AG09309 (cell line): ENCODE measurements at regions not wholly inside any gene's neighbourhood (a gene's known extent, or its start where the extent isn't known, plus 50 kb on each side); places are given as distances from the start of the nearest gene placed in this dataset.
"Not testable (repeated sequence)": the region's sequence is repeated elsewhere in the genome, so short reads cannot be mapped to it uniquely, and the experiment has no call there.

Experiments used
- DNase-seq: peaks from one replicate; pipeline ENCODE4 v3.0.0-alpha.2; 2010; ENCODE audit warnings: low read depth
- H3K4me3 ChIP-seq: 2 replicates; pipeline ENCODE4 v1.5.1; 2011; ENCODE audit warnings: mild to moderate bottlenecking, low read depth, low read length, moderate library complexity; ENCODE audit not compliant: control insufficient read depth
- TF ChIP-seq, protein P1 (sequence below): IDR thresholded peaks from 2 replicates; pipeline ENCODE4 v1.5.1; 2011; ENCODE audit warnings: mild to moderate bottlenecking, low read depth, low read length, inconsistent platforms; ENCODE audit not compliant: insufficient read depth, control insufficient read depth; ENCODE audit errors: missing control alignments

DNA sequence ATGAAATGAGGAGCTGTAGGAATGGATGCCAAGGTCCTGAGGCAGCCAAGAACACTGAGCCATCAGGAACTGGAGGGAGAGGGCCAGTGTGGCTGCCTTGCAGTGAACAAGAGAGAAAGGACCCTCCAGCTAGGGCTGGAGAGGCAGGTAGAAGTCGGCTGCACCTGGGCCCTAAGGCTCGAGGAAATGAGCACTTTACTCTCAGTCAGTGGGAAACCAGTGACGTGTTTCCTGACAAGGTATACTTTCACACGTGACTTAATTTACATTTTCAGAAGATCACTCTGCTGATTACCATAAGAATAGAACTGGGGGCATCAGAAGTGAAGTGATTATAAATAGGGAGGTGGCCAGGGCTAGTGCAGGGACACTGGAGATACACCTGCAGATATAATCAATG lies 115.2 kb downstream of the C17orf67 start:
- TF ChIP-seq, protein P1, sequence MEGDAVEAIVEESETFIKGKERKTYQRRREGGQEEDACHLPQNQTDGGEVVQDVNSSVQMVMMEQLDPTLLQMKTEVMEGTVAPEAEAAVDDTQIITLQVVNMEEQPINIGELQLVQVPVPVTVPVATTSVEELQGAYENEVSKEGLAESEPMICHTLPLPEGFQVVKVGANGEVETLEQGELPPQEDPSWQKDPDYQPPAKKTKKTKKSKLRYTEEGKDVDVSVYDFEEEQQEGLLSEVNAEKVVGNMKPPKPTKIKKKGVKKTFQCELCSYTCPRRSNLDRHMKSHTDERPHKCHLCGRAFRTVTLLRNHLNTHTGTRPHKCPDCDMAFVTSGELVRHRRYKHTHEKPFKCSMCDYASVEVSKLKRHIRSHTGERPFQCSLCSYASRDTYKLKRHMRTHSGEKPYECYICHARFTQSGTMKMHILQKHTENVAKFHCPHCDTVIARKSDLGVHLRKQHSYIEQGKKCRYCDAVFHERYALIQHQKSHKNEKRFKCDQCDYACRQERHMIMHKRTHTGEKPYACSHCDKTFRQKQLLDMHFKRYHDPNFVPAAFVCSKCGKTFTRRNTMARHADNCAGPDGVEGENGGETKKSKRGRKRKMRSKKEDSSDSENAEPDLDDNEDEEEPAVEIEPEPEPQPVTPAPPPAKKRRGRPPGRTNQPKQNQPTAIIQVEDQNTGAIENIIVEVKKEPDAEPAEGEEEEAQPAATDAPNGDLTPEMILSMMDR = no peak
- no peak overlapping the region for H3K4me3 ChIP-seq
- no peak for DNase-seq

DNA sequence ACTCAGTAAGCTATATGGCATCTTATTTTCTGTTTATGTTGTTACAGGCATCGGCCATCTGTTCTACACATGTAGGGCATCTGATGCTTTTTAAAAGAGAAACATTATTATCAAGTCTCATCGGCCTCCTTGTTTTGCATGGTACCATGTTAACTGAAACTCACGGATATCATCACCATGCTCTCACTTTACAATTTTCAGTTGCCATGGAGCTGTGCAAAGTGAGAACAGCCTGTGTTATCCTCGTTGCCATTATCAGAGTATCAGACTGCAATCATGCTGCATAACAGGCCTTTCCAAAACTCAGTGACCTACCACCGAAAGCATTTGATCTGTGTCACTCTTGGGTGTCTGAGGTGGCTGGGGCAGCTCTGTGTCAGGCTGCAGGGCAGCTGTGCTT lies 110.3 kb downstream of the C17orf67 start:
- TF ChIP-seq, protein P1 = no peak
- DNase-seq = no peak
- no peak overlapping the region for H3K4me3 ChIP-seq

DNA sequence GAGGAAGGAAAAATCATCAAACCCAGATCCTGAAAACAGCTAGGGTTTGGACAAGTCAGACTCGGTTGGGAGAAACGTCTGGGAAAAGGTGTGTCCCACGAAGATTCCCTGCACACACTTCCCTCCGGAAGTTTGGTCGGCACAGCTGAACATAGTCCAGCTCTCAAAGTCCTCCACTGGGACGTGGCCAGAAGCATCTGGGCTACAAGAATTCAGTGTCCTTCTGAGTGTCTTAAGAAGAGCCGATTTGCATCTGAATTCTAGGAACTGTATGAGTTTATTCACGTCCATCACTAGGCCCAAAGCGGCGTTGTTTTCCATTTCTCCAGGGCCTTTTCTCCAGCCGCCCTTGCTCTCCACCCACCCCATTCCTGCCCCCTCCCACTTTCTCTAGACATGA lies 109.1 kb downstream of the C17orf67 start:
- no peak for DNase-seq
- H3K4me3 ChIP-seq = no peak overlapping the region
- TF ChIP-seq, protein P1 = no peak

DNA sequence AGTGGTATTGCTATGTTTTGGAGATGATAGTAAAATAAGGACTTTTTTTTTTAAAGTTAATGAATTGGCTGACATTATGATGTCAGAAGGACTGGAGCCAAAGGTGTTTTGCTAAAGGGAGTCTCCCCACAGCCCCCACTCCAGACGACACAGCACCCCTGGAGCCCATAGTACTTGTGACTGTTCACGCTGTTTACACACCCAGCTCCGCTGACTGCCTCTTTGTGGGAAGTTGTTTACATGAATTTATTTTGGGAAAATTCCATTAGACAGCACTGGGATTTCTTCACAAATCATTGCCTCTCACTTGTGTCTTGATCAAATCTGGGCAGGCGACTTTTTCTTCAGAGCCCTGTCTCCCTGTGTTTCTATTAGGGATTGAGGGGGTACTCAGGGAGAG lies 108.6 kb downstream of the C17orf67 start:
- no peak overlapping the region for H3K4me3 ChIP-seq
- no peak for DNase-seq
- TF ChIP-seq, protein P1 = no peak

DNA sequence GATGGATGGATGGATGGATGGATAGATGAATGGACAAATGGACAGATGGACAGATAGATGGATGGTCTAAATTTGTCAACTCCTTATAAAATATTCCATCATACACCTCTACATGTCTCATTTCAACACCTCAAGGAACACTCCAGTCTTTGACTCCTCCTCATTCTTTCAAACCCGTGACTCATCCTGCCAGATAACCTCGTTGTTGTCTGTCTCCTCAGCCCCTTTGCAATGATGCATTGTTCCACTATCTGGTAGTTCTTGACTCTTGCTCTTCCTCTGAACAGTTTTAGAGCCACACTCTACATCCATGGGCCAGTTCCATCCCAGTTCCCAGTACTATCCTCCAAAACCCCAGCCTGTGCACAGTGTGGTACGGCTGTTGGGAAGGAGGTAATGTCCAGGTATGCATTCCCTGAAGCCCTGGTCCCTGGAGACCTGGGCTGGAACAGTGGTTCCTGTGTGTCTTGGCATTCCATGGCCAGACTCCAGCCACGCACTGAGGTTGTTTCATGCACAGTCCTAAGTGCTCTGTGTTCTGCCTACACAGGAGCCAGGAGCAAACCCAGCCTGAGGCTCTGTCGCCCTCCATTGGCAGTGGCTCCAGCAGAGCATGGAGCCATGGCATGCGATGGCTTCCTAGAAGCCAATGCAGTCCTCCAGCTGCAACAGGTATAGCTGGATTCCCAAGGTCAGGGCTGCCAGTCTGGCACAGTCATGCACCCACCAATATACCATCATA lies 105.7 kb downstream of the C17orf67 start:
- DNase-seq = no peak

DNA sequence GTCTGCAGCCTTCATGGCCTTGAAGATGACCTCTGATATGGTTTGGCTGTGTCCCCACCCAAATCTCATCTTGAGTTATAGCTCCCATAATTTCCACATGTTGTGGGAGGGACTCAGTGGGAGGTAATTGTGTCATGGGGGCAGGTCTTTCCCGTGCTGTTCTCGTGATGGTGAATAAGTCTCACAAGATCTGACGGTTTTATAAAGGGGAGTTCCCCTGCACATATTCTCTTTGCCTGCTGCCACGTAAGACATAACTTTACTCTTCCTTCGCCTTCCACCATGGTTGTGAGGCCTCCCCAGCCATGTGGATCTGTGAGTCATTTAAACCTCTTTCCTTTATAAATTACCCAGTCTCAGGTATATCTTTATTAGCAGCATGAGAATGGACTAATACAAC lies 102.6 kb downstream of the C17orf67 start:
- not testable (repeated sequence) for DNase-seq, H3K4me3 ChIP-seq

More for the DNA sequence above, 105.7 kb downstream of the C17orf67 start:
- no peak overlapping the region for H3K4me3 ChIP-seq
- TF ChIP-seq, protein P1 = no peak

DNA sequence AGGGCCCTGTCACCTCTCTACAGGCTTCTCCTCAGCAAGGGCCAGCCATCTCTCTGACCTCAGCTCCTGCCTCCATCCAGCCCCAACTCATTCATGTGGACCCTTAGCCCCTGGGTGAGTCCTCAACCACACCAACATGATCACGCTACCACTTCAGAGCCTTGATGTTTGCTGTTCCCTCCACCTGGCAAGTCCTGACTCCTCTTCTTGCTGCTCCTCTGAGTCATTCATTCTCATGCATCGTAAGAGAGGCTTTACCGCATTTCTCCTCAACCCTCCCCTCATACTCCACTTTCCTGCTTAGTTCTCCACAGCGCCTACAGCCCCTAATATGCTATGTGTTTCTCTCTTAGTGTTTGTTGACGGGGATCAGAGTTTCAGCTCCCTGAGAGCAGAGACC lies 99.9 kb downstream of the C17orf67 start:
- TF ChIP-seq, protein P1 = no peak
- no peak overlapping the region for H3K4me3 ChIP-seq
- no peak for DNase-seq
